HG02571 (cell line): ENCODE measurements at regions not wholly inside any gene's neighbourhood (a gene's known extent, or its start where the extent isn't known, plus 50 kb on each side); places are given as distances from the start of the nearest gene placed in this dataset.

Experiments
- ATAC-seq: cut with Tn5 transposase; IDR thresholded peaks from one replicate; pipeline ENCODE4 v1.9.1; 2021; ENCODE audit warnings: mild to moderate bottlenecking, moderate library complexity; ENCODE audit not compliant: unreplicated experiment

DNA sequence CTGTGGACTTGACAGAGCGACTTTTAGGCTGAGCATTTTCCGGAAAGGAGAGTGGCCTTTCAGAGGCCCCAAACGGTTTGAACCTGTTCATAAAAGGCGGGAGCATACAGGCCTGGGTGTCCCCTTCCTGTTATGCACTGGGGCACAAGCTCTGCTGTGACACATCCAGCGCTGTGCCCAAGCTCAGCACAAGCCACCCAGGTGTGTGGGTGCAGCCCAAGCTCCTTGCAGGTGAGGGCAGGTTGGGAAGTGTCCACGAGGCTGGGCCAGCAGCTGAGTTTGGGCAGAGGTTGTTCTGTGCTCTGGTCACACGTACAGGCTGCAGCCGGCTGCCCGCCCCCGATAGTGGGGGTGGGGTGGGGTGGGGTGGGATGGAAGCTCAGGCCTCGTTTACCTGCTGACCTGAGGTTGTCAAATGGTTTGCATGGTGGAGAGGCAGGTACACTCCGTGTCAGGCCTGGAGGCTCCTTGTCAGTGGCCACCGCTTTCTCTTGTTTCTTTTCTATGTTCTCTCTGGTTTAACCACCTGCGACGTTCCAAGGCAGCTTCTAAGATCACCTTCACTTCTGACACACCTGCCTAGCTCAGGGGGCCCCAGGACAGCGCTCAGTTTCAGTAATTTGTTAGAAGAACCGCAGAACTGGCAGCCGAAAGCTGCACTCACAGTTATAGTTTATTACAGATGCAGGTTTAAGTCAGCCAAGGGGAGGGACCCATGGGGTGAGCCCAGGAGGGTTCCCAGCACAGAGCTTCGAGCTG lies 194.7 kb upstream of the CIBAR2 start:
- ATAC-seq: no peak

- ATAC-seq: no peak
These were observed 195.5 kb upstream of the CIBAR2 start for GRCh38 chr16:85307552-85308364.

DNA sequence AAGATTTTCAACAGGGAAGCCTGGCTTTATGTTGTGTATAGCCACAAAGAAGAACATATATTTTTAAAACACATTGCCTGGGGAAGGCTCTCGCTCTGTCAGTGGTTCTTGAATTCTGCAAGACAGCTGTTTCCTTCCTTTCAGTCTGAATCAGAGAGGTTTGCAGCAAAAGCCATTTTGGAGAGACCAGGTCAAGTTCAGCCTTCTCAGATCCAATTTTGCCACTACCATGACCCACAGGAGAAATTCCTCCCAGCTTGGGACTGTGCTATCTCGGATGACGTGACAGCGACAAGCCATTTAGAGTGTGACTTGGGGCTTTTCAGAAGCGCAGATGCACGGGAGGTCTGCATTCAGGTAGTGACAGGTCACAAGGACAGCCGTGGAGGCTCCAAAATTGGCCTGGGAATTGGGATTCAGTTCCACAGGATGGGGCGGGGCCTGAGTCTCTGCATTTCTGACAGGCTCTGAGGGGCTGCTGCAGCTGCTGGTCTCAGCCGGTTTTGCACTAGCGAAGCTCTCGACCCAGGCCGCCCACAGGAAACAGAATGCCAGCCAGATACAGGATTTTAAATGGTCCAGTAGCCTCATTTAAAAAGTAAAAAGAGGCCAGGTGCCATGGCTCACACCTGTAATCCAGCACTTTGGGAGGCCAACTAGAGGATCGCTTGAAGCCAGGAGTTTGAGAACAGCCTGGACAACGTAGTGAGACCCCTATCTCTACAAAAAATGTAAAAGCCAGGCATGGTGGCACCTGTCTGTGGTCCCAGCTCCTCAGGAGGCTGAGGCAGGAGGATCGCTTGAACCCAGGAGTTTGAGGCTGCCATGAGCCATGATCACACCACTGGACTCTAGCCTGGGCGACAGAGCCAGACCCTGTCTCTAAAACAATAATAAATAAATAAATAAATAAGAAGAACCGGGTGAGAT lies 196.6 kb upstream of the CIBAR2 start:
- no peak for ATAC-seq

- no peak for ATAC-seq
These were observed 197.7 kb upstream of the CIBAR2 start for GRCh38 chr16:85309656-85310587.

GRCh38 chr16:85310868-85311585 lies 198.8 kb upstream of the CIBAR2 start:
- ATAC-seq: no peak

DNA sequence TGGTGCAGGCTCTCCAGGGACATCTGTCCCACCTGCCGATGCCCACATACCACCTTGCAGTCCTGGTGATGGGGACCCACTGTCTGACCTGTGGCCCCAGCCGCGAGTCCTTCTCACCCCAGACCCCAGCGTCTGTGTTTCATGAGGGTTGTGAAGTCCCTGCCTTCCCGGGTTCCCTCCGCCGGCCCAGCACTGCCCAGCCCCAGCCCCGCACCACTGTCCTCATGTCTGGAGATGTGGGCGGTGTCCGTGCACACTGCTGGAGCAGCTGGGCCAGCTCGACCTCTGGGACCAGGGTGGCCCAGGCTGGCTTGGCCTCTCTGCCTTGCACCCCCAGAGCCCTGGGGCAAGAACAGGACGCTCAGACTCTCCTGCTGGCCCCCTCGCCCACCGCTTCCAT lies 199.5 kb upstream of the CIBAR2 start:
- ATAC-seq: no peak

DNA sequence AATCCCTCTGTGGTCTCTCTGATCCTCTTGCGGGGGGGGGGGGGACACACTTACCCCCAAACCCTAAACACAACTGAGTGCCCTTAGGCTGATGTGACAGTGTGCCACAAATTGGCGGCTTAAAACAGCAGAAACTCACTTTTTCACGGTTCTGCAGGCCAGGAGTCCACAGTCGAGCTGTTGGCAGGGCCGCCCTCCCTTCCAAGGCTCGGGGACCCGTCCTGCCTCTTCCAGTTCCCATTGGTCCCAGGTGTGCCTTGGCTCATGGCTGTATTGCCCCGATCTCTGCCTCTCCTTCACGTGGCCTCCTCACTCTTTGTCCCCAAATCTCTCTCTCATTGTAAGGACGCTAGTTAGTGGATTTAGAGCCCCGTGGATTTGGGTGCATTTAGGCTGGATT lies 199.9 kb upstream of the CIBAR2 start:
- no peak for ATAC-seq

GRCh38 chr16:85312642-85313525 lies 200.6 kb upstream of the CIBAR2 start:
- ATAC-seq: no peak

- ATAC-seq: no peak
These were observed 201.4 kb upstream of the CIBAR2 start for GRCh38 chr16:85313526-85314301.

DNA sequence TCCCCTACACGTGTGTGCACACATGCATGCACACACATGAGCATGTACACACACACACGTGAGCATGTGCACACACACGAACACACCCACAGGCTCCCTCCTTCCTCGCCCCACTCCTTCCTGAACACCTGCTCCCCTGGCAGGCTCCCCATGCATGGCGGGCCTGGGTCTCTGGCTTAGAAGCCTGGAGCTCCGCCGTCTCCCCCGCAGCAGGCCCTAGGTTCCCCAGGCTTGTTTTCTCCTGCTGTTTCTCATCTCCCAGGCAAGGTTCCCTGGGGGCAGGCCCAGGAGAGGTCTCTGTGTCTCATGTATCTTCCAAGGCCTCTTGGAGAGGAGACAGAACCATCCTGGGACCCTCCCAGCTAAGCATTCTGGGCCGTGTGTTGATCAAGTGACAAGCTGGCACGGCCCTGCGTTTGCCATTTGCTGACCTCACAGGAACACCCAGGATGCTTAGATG lies 202.3 kb upstream of the CIBAR2 start:
- no peak for ATAC-seq

DNA sequence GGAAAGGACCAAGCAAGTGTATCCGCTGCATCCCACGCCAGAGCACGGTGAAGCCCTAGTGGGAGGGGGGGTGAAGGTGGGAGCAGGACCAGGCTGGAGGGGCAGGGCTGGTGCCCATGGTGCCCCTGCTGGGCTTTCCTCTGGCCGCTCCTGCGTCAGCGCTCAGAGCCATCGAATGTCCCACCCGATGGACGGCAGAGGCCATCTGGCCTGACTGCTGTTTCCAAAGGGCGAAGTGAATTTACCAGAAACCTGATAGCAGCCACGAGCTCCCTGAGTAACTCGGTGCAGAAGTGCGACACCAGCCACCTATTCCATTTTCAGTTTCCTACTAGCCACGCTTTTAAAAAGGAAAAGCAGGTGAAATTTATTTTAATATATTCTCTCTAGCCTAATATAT lies 203.6 kb upstream of the CIBAR2 start:
- no peak for ATAC-seq

- ATAC-seq: no peak
These were observed 204.1 kb upstream of the CIBAR2 start for GRCh38 chr16:85316321-85316919.

GRCh38 chr16:85316944-85317343 lies 204.7 kb upstream of the CIBAR2 start:
- no peak for ATAC-seq

DNA sequence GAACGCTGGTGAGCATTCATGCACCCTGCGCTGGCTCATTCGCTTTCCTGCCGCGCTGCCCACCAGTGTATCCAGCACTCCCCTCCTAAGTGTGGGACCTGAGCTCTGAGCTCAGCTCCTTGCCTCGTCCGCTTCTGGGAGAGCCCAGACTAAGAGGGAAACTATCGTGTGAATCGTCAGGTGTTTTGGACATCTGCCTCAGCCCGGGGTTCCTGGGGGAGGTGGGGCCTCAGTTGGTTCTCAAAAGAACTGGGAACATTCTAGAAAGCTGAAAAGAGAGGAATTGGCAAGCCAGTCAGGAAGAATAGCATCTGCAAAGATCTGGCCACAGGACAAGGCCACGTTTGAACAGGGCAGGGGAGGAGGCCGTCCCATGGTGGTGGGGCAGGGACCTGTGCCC lies 205.4 kb upstream of the CIBAR2 start:
- ATAC-seq: no peak

DNA sequence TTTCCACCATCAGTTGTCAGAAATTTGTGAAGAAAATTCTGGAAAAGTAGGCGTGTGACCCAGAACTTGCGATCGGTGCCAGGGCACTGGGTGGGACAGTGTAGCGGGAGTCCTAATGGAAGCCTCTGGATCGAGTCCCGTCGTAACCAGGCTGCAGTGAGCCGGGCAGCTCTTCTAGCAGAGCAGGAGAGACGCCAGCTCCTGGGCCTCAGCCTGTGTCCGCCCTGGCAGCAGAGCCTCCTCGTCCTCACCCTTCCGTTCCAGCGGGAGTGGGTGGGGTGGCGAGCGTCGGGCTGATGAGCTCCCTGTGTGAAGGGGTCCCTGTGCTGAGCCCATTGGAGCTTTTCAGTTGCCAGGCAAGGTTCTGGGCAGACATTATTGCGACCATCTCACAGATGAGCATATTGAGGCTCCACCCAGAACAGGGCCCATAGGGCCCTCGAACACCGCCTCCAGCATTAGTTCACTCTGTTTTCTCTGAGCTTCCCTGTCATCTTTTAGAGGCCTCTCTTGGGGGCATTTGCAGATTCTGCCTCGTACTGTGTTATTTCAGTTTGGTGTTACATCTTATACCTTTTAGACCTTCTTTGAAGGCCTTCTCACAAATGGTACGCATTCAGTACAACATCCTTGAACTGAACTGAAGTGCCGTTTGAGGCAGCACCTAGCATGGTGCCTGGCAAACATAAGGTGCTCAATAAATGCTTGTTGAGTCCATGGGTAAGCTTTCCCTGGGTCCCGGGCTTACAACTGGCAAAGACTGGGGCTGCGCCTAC lies 207.1 kb upstream of the CIBAR2 start:
- ATAC-seq: no peak

- ATAC-seq: no peak
These were observed 207.7 kb upstream of the CIBAR2 start for GRCh38 chr16:85319984-85320440.
